ENCODE measurements at regions not wholly inside any gene's neighbourhood (a gene's known extent, or its start where the extent isn't known, plus 50 kb on each side); places are given as distances from the start of the nearest gene placed in this dataset.

GRCh38 chr5:120007598-120007997, 378.2 kb downstream of the FAM170A start:
- no peaks in the 10 kb centered on the region for H3K4me1 Mint-ChIP-seq (ENCODE audit: unreplicated experiment)
- no peaks in the 10 kb centered on the region for H3K9me3 Mint-ChIP-seq (ENCODE audit: unreplicated experiment)
- no peak overlapping the region for H3K27ac Mint-ChIP-seq (ENCODE audit: unreplicated experiment)
- no peaks in the 10 kb centered on the region for H3K36me3 Mint-ChIP-seq (ENCODE audit: unreplicated experiment)
- TF ChIP-seq CTCF (IDR thresholded peaks at IDR 0.05): no peak
- H3K4me3 Mint-ChIP-seq (ENCODE audit: unreplicated experiment): no peak overlapping the region
- H3K27me3 Mint-ChIP-seq (ENCODE audit: unreplicated experiment): peaks cover 25% of the 10 kb centered on the region
- DNase-seq (ENCODE audit: extremely low spot score, unreplicated experiment): no peak

GRCh38 chr5:120012431-120012830, 383.1 kb downstream of the FAM170A start:
- peaks cover 3% of the 10 kb centered on the region for H3K9me3 Mint-ChIP-seq (ENCODE audit: unreplicated experiment)
- no peak for DNase-seq (ENCODE audit: extremely low spot score, unreplicated experiment)
- no peaks in the 10 kb centered on the region for H3K4me1 Mint-ChIP-seq (ENCODE audit: unreplicated experiment)
- H3K27me3 Mint-ChIP-seq (ENCODE audit: unreplicated experiment): peaks cover 13% of the 10 kb centered on the region
- no peaks in the 10 kb centered on the region for H3K36me3 Mint-ChIP-seq (ENCODE audit: unreplicated experiment)
- TF ChIP-seq CTCF (IDR thresholded peaks at IDR 0.05): no peak
- H3K4me3 Mint-ChIP-seq (ENCODE audit: unreplicated experiment): no peak overlapping the region
- H3K27ac Mint-ChIP-seq (ENCODE audit: unreplicated experiment): no peak overlapping the region

- no peaks in the 10 kb centered on the region for H3K36me3 Mint-ChIP-seq (ENCODE audit: unreplicated experiment)
- no peak for TF ChIP-seq CTCF (IDR thresholded peaks at IDR 0.05)
- H3K9me3 Mint-ChIP-seq (ENCODE audit: unreplicated experiment): peaks cover 3% of the 10 kb centered on the region
- peaks cover 7% of the 10 kb centered on the region for H3K27me3 Mint-ChIP-seq (ENCODE audit: unreplicated experiment)
- no peak for DNase-seq (ENCODE audit: extremely low spot score, unreplicated experiment)
- no peaks in the 10 kb centered on the region for H3K4me1 Mint-ChIP-seq (ENCODE audit: unreplicated experiment)
- no peak overlapping the region for H3K4me3 Mint-ChIP-seq (ENCODE audit: unreplicated experiment)
- H3K27ac Mint-ChIP-seq (ENCODE audit: unreplicated experiment): no peak overlapping the region
These were observed 385.2 kb downstream of the FAM170A start for GRCh38 chr5:120014535-120014934.

GRCh38 chr5:120016717-120017382, 387.5 kb downstream of the FAM170A start:
- Mint-ChIP-seq H3K4me1 (ENCODE audit: unreplicated experiment) (no peaks in the 10 kb centered on the region), H3K27me3 (ENCODE audit: unreplicated experiment) (peaks cover 3% of the 10 kb centered on the region), H3K27ac (ENCODE audit: unreplicated experiment) (no peak overlapping the region), H3K36me3 (ENCODE audit: unreplicated experiment) (no peaks in the 10 kb centered on the region), H3K4me3 (ENCODE audit: unreplicated experiment) (no peak overlapping the region), H3K9me3 (ENCODE audit: unreplicated experiment) (peaks cover 3% of the 10 kb centered on the region)
- TF ChIP-seq CTCF (IDR thresholded peaks at IDR 0.05): no peak
- no peak for DNase-seq (ENCODE audit: extremely low spot score, unreplicated experiment)

- no peaks in the 10 kb centered on the region for H3K36me3 Mint-ChIP-seq (ENCODE audit: unreplicated experiment)
- no peaks in the 10 kb centered on the region for H3K4me1 Mint-ChIP-seq (ENCODE audit: unreplicated experiment)
- peaks cover 3% of the 10 kb centered on the region for H3K27me3 Mint-ChIP-seq (ENCODE audit: unreplicated experiment)
These were observed 388.2 kb downstream of the FAM170A start for GRCh38 chr5:120017513-120017912.

More at GRCh38 chr5:120017513-120017912, 388.2 kb downstream of the FAM170A start:
- H3K27ac Mint-ChIP-seq (ENCODE audit: unreplicated experiment): no peak overlapping the region
- H3K9me3 Mint-ChIP-seq (ENCODE audit: unreplicated experiment): peaks cover 3% of the 10 kb centered on the region
- no peak for DNase-seq (ENCODE audit: extremely low spot score, unreplicated experiment)
- no peak overlapping the region for H3K4me3 Mint-ChIP-seq (ENCODE audit: unreplicated experiment)
- no peak for TF ChIP-seq CTCF (IDR thresholded peaks at IDR 0.05)

All from osteocyte (in vitro differentiated cells).